ENCODE measurements at regions not wholly inside any gene's neighbourhood (a gene's known extent, or its start where the extent isn't known, plus 50 kb on each side); places are given as distances from the start of the nearest gene placed in this dataset.

GRCh38 chr4:28792917-28793597 is 1927.1 kb upstream of the PCDH7 start:
- no peaks in the 10 kb centered on the region for H3K36me3 ChIP-seq (ENCODE audit: control insufficient read depth, low read length)
- H3K4me2 ChIP-seq (ENCODE audit: low read length), result no peak overlapping the region
- no peaks in the 10 kb centered on the region for H3K9me2 ChIP-seq (replicated peaks; ENCODE audit: control insufficient read depth, low read length)
- no peaks in the 10 kb centered on the region for H3K79me2 ChIP-seq (ENCODE audit: control insufficient read depth, low read length)
- H3K9me3 ChIP-seq (ENCODE audit: control insufficient read depth, insufficient read depth, low read length), result no peaks in the 10 kb centered on the region
- TF ChIP-seq, protein P1, sequence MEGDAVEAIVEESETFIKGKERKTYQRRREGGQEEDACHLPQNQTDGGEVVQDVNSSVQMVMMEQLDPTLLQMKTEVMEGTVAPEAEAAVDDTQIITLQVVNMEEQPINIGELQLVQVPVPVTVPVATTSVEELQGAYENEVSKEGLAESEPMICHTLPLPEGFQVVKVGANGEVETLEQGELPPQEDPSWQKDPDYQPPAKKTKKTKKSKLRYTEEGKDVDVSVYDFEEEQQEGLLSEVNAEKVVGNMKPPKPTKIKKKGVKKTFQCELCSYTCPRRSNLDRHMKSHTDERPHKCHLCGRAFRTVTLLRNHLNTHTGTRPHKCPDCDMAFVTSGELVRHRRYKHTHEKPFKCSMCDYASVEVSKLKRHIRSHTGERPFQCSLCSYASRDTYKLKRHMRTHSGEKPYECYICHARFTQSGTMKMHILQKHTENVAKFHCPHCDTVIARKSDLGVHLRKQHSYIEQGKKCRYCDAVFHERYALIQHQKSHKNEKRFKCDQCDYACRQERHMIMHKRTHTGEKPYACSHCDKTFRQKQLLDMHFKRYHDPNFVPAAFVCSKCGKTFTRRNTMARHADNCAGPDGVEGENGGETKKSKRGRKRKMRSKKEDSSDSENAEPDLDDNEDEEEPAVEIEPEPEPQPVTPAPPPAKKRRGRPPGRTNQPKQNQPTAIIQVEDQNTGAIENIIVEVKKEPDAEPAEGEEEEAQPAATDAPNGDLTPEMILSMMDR (IDR thresholded peaks at IDR 0.05; ENCODE audit: low read depth, low read length, poor library complexity, severe bottlenecking), result no peak
- TF ChIP-seq EZH2phosphoT487 (IDR thresholded peaks at IDR 0.05; ENCODE audit: borderline replicate concordance, low read length), result no peak
- no peaks in the 10 kb centered on the region for H3F3A ChIP-seq (ENCODE audit: control insufficient read depth, insufficient read depth)
- no peaks in the 10 kb centered on the region for H3K27me3 ChIP-seq (ENCODE audit: control insufficient read depth, low read length)
- no peaks in the 10 kb centered on the region for H4K20me1 ChIP-seq (ENCODE audit: control insufficient read depth, insufficient read depth, low read depth, low read length)
- no peaks in the 10 kb centered on the region for H3K4me1 ChIP-seq (ENCODE audit: control insufficient read depth, low read length)
- no peak overlapping the region for H3K4me3 ChIP-seq (ENCODE audit: low read length)
- no peak overlapping the region for H3K27ac ChIP-seq (ENCODE audit: low read depth, low read length)

DNA sequence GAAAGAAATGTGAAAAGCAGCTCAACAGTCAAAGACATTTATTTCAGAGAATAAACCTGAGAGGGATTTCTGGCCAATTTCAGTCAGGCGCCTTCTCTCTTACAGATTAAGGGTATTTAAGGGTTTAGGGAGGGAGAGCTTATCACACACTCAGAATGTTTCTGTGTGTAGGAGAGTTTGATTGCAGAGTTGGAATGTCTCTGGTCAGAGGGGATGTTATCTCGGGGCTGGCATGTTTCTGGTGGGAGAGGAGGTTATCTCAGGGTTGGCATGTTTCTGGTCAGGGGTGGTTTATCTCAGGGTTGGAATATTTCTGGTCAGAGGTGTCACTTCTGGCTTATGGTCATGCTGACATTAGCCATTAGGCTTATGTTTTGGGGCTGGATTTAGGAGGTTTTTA is 1920.5 kb upstream of the PCDH7 start:
- no peaks in the 10 kb centered on the region for H3K36me3 ChIP-seq (ENCODE audit: control insufficient read depth, low read length)
- no peaks in the 10 kb centered on the region for H3K9me3 ChIP-seq (ENCODE audit: control insufficient read depth, insufficient read depth, low read length)
- no peak overlapping the region for H3K4me2 ChIP-seq (ENCODE audit: low read length)
- no peak overlapping the region for H3K27ac ChIP-seq (ENCODE audit: low read depth, low read length)
- no peaks in the 10 kb centered on the region for H3K27me3 ChIP-seq (ENCODE audit: control insufficient read depth, low read length)
- H3K4me3 ChIP-seq (ENCODE audit: low read length), result no peak overlapping the region
- no peaks in the 10 kb centered on the region for H4K20me1 ChIP-seq (ENCODE audit: control insufficient read depth, insufficient read depth, low read depth, low read length)
- H3K79me2 ChIP-seq (ENCODE audit: control insufficient read depth, low read length), result no peaks in the 10 kb centered on the region
- no peaks in the 10 kb centered on the region for H3F3A ChIP-seq (ENCODE audit: control insufficient read depth, insufficient read depth)
- H3K9me2 ChIP-seq (replicated peaks; ENCODE audit: control insufficient read depth, low read length), result no peaks in the 10 kb centered on the region
- H3K4me1 ChIP-seq (ENCODE audit: control insufficient read depth, low read length), result no peaks in the 10 kb centered on the region
- TF ChIP-seq, protein P1 (IDR thresholded peaks at IDR 0.05; ENCODE audit: low read depth, low read length, poor library complexity, severe bottlenecking), result no peak
- TF ChIP-seq EZH2phosphoT487 (IDR thresholded peaks at IDR 0.05; ENCODE audit: borderline replicate concordance, low read length), result no peak

GRCh38 chr4:28811025-28811424 is 1909.1 kb upstream of the PCDH7 start:
- Histone ChIP-seq H3K79me2 (ENCODE audit: control insufficient read depth, low read length) (no peaks in the 10 kb centered on the region), H3K4me2 (ENCODE audit: low read length) (no peak overlapping the region), H3K9me2 (replicated peaks; ENCODE audit: control insufficient read depth, low read length) (no peaks in the 10 kb centered on the region), H3K27ac (ENCODE audit: low read depth, low read length) (no peak overlapping the region), H4K20me1 (ENCODE audit: control insufficient read depth, insufficient read depth, low read depth, low read length) (no peaks in the 10 kb centered on the region), H3F3A (ENCODE audit: control insufficient read depth, insufficient read depth) (no peaks in the 10 kb centered on the region), H3K36me3 (ENCODE audit: control insufficient read depth, low read length) (no peaks in the 10 kb centered on the region), H3K4me3 (ENCODE audit: low read length) (no peak overlapping the region), H3K27me3 (ENCODE audit: control insufficient read depth, low read length) (no peaks in the 10 kb centered on the region), H3K4me1 (ENCODE audit: control insufficient read depth, low read length) (no peaks in the 10 kb centered on the region), H3K9me3 (ENCODE audit: control insufficient read depth, insufficient read depth, low read length) (peaks cover 3% of the 10 kb centered on the region; the same call in 1 of the 2 replicates)
- TF ChIP-seq, protein P1 (IDR thresholded peaks at IDR 0.05; ENCODE audit: low read depth, low read length, poor library complexity, severe bottlenecking), result no peak
- TF ChIP-seq EZH2phosphoT487 (IDR thresholded peaks at IDR 0.05; ENCODE audit: borderline replicate concordance, low read length), result no peak

Data from DOHH2 (cell line).